OCI-LY1 (cell line): ENCODE measurements at regions not wholly inside any gene's neighbourhood (a gene's known extent, or its start where the extent isn't known, plus 50 kb on each side); places are given as distances from the start of the nearest gene placed in this dataset.

Experiments
- H2AFZ ChIP-seq: fragments of 200-600 bp; sonication (generic), shearing (Covaris generic); 2 replicates; pipeline ENCODE4 v1.6.0; 2014; ENCODE audit warnings: antibody characterized with exemption, mild to moderate bottlenecking, low read length
- H3F3A ChIP-seq: fragments of 200-600 bp; sonication (generic), shearing (Covaris generic); 2 replicates; pipeline ENCODE4 v1.6.0; 2014; ENCODE audit warnings: mild to moderate bottlenecking, antibody characterized with exemption, low read length, moderate library complexity; ENCODE audit not compliant: insufficient read depth
- H3K27ac ChIP-seq: fragments of 200-600 bp; sonication (generic); 2 replicates; pipeline ENCODE4 v1.5.1; 2014; ENCODE audit warnings: low read length, mixed run types, mild to moderate bottlenecking, low read depth; ENCODE audit not compliant: poor library complexity, severe bottlenecking
- H3K27me3 ChIP-seq: fragments of 200-600 bp; sonication (generic); 2 replicates; pipeline ENCODE4 v1.6.0; 2014; ENCODE audit warnings: antibody characterized with exemption, mild to moderate bottlenecking, low read length, moderate library complexity; ENCODE audit not compliant: insufficient read depth
- H3K36me3 ChIP-seq: fragments of 200-600 bp; sonication (generic); 2 replicates; pipeline ENCODE4 v1.6.1; 2014; ENCODE audit warnings: mild to moderate bottlenecking, antibody characterized with exemption, low read length, moderate library complexity, mixed read lengths; ENCODE audit not compliant: insufficient read depth
- H3K4me1 ChIP-seq: fragments of 200-600 bp; sonication (generic); 2 replicates; pipeline ENCODE4 v1.5.1; 2014; ENCODE audit warnings: mild to moderate bottlenecking, low read length, moderate library complexity; ENCODE audit not compliant: insufficient read depth, severe bottlenecking
- H3K4me2 ChIP-seq: fragments of 200-600 bp; sonication (generic), shearing (Covaris generic); 2 replicates; pipeline ENCODE4 v1.6.1; 2014; ENCODE audit warnings: low read length
- H3K4me3 ChIP-seq: fragments of 200-600 bp; sonication (generic); 2 replicates; pipeline ENCODE4 v1.5.1; 2014; ENCODE audit warnings: low read length, low read depth, mild to moderate bottlenecking, mixed read lengths; ENCODE audit not compliant: poor library complexity, severe bottlenecking
- H3K79me2 ChIP-seq: fragments of 200-600 bp; shearing (Covaris generic); 2 replicates; pipeline ENCODE4 v1.6.1; 2016; ENCODE audit warnings: mixed run types, low read length, mixed read lengths; ENCODE audit not compliant: insufficient read depth
- H3K9ac ChIP-seq: fragments of 200-600 bp; sonication (generic), shearing (Covaris generic); 2 replicates; pipeline ENCODE4 v1.6.1; 2014; ENCODE audit warnings: mild to moderate bottlenecking, low read length, mixed read lengths
- H3K9me2 ChIP-seq: fragments of 200-600 bp; sonication (generic), shearing (Covaris generic); 2 replicates; pipeline ENCODE4 v1.6.1; 2014; ENCODE audit warnings: low read depth, mild to moderate bottlenecking, low read length, mixed read lengths
- H3K9me3 ChIP-seq: fragments of 200-600 bp; shearing (Covaris generic); 2 replicates; pipeline ENCODE4 v1.6.1; 2014; ENCODE audit warnings: low read length, mixed read lengths
- H4K20me1 ChIP-seq: fragments of 200-600 bp; sonication (generic), shearing (Covaris generic); 2 replicates; pipeline ENCODE4 v1.6.0; 2016; ENCODE audit warnings: mild to moderate bottlenecking, low read length; ENCODE audit not compliant: insufficient read depth
- CTCF ChIP-seq: fragments of 200-600 bp; sonication (generic), shearing (Covaris generic); IDR thresholded peaks from 2 replicates; pipeline ENCODE4 v1.5.1; 2017; ENCODE audit warnings: mild to moderate bottlenecking, antibody characterized with exemption, low read length, moderate library complexity, mixed read lengths
- EZH2 ChIP-seq: fragments of 200-600 bp; sonication (generic), shearing (Covaris generic); IDR thresholded peaks from 2 replicates; pipeline ENCODE4 v1.8.0; 2017; ENCODE audit warnings: borderline replicate concordance, mixed run types, mild to moderate bottlenecking, antibody characterized with exemption, low read length, moderate library complexity, mixed read lengths

- H3K4me3 ChIP-seq, result no peak overlapping the region
- H3K27me3 ChIP-seq, result no peaks in the 10 kb centered on the region
- no peaks in the 10 kb centered on the region for H3K79me2 ChIP-seq
- H3K36me3 ChIP-seq, result no peaks in the 10 kb centered on the region
- H3K27ac ChIP-seq, result no peak overlapping the region
- H2AFZ ChIP-seq, result no peak overlapping the region
- no peaks in the 10 kb centered on the region for H3K9me3 ChIP-seq
- no peak for TF ChIP-seq EZH2
- no peaks in the 10 kb centered on the region for H3F3A ChIP-seq
- H3K9ac ChIP-seq, result no peak overlapping the region
- no peak overlapping the region for H3K4me2 ChIP-seq
- H3K4me1 ChIP-seq, result no peaks in the 10 kb centered on the region
- H4K20me1 ChIP-seq, result no peaks in the 10 kb centered on the region
- H3K9me2 ChIP-seq, result no peaks in the 10 kb centered on the region
These were observed 775.4 kb downstream of the ADCYAP1 start for GRCh38 chr18:1680108-1680507.

DNA sequence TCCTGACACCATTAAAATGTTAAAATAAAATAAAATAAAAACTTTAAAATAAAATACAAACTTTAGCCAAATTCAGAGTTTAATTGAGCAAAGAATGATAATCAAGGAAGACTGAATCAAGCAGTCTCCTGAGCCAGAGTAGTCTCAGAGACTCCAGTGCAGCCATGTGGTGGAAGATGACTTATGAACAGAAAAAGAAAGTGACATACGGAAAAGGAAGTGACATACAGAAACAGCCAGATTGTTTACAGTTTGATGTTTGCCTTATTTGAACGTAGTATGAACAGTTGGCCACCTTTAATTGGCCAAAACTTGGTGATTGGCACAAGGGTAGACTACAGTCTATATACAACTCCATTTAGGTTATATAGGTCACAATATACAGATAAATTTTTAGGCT lies 787.2 kb downstream of the ADCYAP1 start:
- H3K9me2 ChIP-seq, result no peaks in the 10 kb centered on the region
- H4K20me1 ChIP-seq, result no peaks in the 10 kb centered on the region
- H3K27me3 ChIP-seq, result no peaks in the 10 kb centered on the region
- TF ChIP-seq EZH2 (no peak), CTCF (no peak)
- H3K4me1 ChIP-seq, result no peaks in the 10 kb centered on the region
- no peak overlapping the region for H3K4me2 ChIP-seq
- H3K9ac ChIP-seq, result no peak overlapping the region
- H3F3A ChIP-seq, result no peaks in the 10 kb centered on the region
- no peak overlapping the region for H3K27ac ChIP-seq
- H3K79me2 ChIP-seq, result no peaks in the 10 kb centered on the region
- H3K4me3 ChIP-seq, result no peak overlapping the region
- no peaks in the 10 kb centered on the region for H3K9me3 ChIP-seq
- H3K36me3 ChIP-seq, result no peaks in the 10 kb centered on the region
- no peak overlapping the region for H2AFZ ChIP-seq

- no peak overlapping the region for H2AFZ ChIP-seq
- no peaks in the 10 kb centered on the region for H4K20me1 ChIP-seq
- TF ChIP-seq CTCF (no peak), EZH2 (no peak)
- H3K27ac ChIP-seq, result no peak overlapping the region
- H3K4me3 ChIP-seq, result no peak overlapping the region
- no peak overlapping the region for H3K4me2 ChIP-seq
- H3K9ac ChIP-seq, result no peak overlapping the region
- no peaks in the 10 kb centered on the region for H3K36me3 ChIP-seq
- no peaks in the 10 kb centered on the region for H3K9me2 ChIP-seq
- no peaks in the 10 kb centered on the region for H3K79me2 ChIP-seq
- no peaks in the 10 kb centered on the region for H3K27me3 ChIP-seq
- no peaks in the 10 kb centered on the region for H3K9me3 ChIP-seq
- H3F3A ChIP-seq, result no peaks in the 10 kb centered on the region
- H3K4me1 ChIP-seq, result no peaks in the 10 kb centered on the region
These were observed 803.3 kb downstream of the ADCYAP1 start for GRCh38 chr18:1708006-1708405.

DNA sequence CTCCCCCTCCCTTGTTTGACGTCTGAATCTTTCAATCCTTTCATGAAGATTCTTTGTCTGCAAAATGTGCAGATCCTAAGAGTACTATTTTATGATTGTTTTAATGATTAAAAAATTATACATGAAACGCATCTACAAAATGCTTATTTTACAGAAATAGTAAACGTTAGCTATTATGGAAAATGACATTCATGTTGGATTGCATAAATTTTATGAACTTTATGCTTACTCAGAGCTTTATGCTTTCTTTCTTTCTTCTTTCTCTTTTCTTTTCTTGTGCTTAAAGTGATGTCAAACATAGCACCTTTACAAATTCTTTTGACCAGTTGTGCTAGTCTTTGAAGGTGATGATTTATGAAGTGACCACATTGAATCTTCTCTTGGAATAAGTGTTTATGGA lies 805.4 kb downstream of the ADCYAP1 start:
- no peak overlapping the region for H2AFZ ChIP-seq
- no peak for TF ChIP-seq CTCF
- no peak for TF ChIP-seq EZH2
- H3K4me3 ChIP-seq, result no peak overlapping the region

More for the DNA sequence above, 805.4 kb downstream of the ADCYAP1 start:
- Histone ChIP-seq H3K9ac (no peak overlapping the region), H4K20me1 (no peaks in the 10 kb centered on the region), H3K79me2 (no peaks in the 10 kb centered on the region), H3K4me1 (no peaks in the 10 kb centered on the region), H3K36me3 (no peaks in the 10 kb centered on the region), H3K4me2 (no peak overlapping the region), H3K9me3 (no peaks in the 10 kb centered on the region), H3K27me3 (no peaks in the 10 kb centered on the region), H3K27ac (no peak overlapping the region), H3K9me2 (no peaks in the 10 kb centered on the region), H3F3A (no peaks in the 10 kb centered on the region)
